ENCODE measurements at regions not wholly inside any gene's neighbourhood (a gene's known extent, or its start where the extent isn't known, plus 50 kb on each side); places are given as distances from the start of the nearest gene placed in this dataset.

- H3K36me3 Mint-ChIP-seq = no peaks in the 10 kb centered on the region
- Histone ChIP-seq H2AFZ (ENCODE audit: insufficient read depth, low read depth, low read length, poor library complexity, severe bottlenecking) (no peak overlapping the region), H3K9me3 (replicated peaks in 1 of 2; ENCODE audit: control insufficient read depth in 1 of 2, insufficient read depth in 1 of 2, low read length in 2 of 2) (peaks cover 0 to 9% of the 10 kb centered on the region in 2 donors), H3K79me2 (ENCODE audit: insufficient read depth, low read length) (no peaks in the 10 kb centered on the region), H3K4me2 (replicated peaks; ENCODE audit: extremely low read depth, low read length, poor library complexity, severe bottlenecking) (no peak overlapping the region), H3K4me3 (replicated peaks in 1 of 3; ENCODE audit: low read depth in 2 of 3, low read length in 3 of 3) (no peak overlapping the region), H3K27ac (ENCODE audit: low read depth in 1 of 2, low read length in 2 of 2) (no peak overlapping the region), H3K4me1 (ENCODE audit: control insufficient read depth in 1 of 2, insufficient read depth in 2 of 2, low read length in 2 of 2) (peaks cover 2 to 4% of the 10 kb centered on the region in 2 donors), H3K36me3 (replicated peaks in 1 of 2; ENCODE audit: control insufficient read depth in 1 of 2, insufficient read depth in 2 of 2, low read length in 2 of 2) (no peaks in the 10 kb centered on the region), H4K20me1 (ENCODE audit: insufficient read depth, low read length) (no peaks in the 10 kb centered on the region), H3K27me3 (ENCODE audit: control insufficient read depth in 2 of 2, insufficient read depth in 2 of 2, low read length in 2 of 2) (peaks cover 3 to 4% of the 10 kb centered on the region in 2 donors), H3K9ac (ENCODE audit: insufficient read depth, low read length, poor library complexity, severe bottlenecking) (no peak overlapping the region)
- H3K27me3 Mint-ChIP-seq (ENCODE audit: low read depth in 3 of 3) = peaks cover 13 to 33% (median 22%) of the 10 kb centered on the region in 3 donors
- H3K4me1 Mint-ChIP-seq = peaks cover 7% of the 10 kb centered on the region
- H3K4me3 Mint-ChIP-seq = no peak overlapping the region
- no peak for DNase-seq
- intact Hi-C loops (cut with micrococcal nuclease) = no loop called here
- TF ChIP-seq CTCF (IDR thresholded peaks at IDR 0.05) = no peak
- WGBS (ENCODE audit: insufficient coverage) = no CpG with 5 or more reads among the region's 1 CpG
- H3K27ac Mint-ChIP-seq = no peak overlapping the region
- H3K9me3 Mint-ChIP-seq = peaks cover 2 to 14% (median 9%) of the 10 kb centered on the region in 7 donors
Measured at GRCh38 chr5:142539154-142539740, 146.6 kb downstream of the FGF1 start.

- no CpG with 5 or more reads among the region's 3 CpGs for WGBS (ENCODE audit: insufficient coverage)
- TF ChIP-seq CTCF (IDR thresholded peaks at IDR 0.05) = no peak
- Histone ChIP-seq H3K36me3 (replicated peaks in 1 of 2; ENCODE audit: control insufficient read depth in 1 of 2, insufficient read depth in 2 of 2, low read length in 2 of 2) (no peaks in the 10 kb centered on the region), H3K4me3 (replicated peaks in 1 of 3; ENCODE audit: low read depth in 2 of 3, low read length in 3 of 3) (no peak overlapping the region), H3K79me2 (ENCODE audit: insufficient read depth, low read length) (no peaks in the 10 kb centered on the region), H2AFZ (ENCODE audit: insufficient read depth, low read depth, low read length, poor library complexity, severe bottlenecking) (no peak overlapping the region), H3K4me1 (ENCODE audit: control insufficient read depth in 1 of 2, insufficient read depth in 2 of 2, low read length in 2 of 2) (peaks cover 2 to 4% of the 10 kb centered on the region in 2 donors), H3K4me2 (replicated peaks; ENCODE audit: extremely low read depth, low read length, poor library complexity, severe bottlenecking) (no peak overlapping the region), H3K27me3 (ENCODE audit: control insufficient read depth in 2 of 2, insufficient read depth in 2 of 2, low read length in 2 of 2) (peaks cover 2 to 3% of the 10 kb centered on the region in 2 donors), H3K27ac (ENCODE audit: low read depth in 1 of 2, low read length in 2 of 2) (no peak overlapping the region), H4K20me1 (ENCODE audit: insufficient read depth, low read length) (no peaks in the 10 kb centered on the region), H3K9me3 (replicated peaks in 1 of 2; ENCODE audit: control insufficient read depth in 1 of 2, insufficient read depth in 1 of 2, low read length in 2 of 2) (peaks cover 0 to 9% of the 10 kb centered on the region in 2 donors), H3K9ac (ENCODE audit: insufficient read depth, low read length, poor library complexity, severe bottlenecking) (no peak overlapping the region)
- no peaks in the 10 kb centered on the region for H3K36me3 Mint-ChIP-seq
- H3K27me3 Mint-ChIP-seq (ENCODE audit: low read depth in 3 of 3) = peaks cover 9 to 32% (median 21%) of the 10 kb centered on the region in 3 donors
- no peak overlapping the region for H3K27ac Mint-ChIP-seq
- H3K4me1 Mint-ChIP-seq = peaks cover 7% of the 10 kb centered on the region
- intact Hi-C loops (cut with micrococcal nuclease) = no loop called here
- no peak overlapping the region for H3K4me3 Mint-ChIP-seq
- DNase-seq = peak; percentile 15 to 53 (median 22)
- H3K9me3 Mint-ChIP-seq = peaks cover 2 to 17% (median 9%) of the 10 kb centered on the region in 7 donors
Measured at GRCh38 chr5:142537938-142538337, 148.0 kb downstream of the FGF1 start.

Data from CD14-positive monocyte (primary cell).